ENCODE measurements at regions not wholly inside any gene's neighbourhood (a gene's known extent, or its start where the extent isn't known, plus 50 kb on each side); places are given as distances from the start of the nearest gene placed in this dataset.

DNA sequence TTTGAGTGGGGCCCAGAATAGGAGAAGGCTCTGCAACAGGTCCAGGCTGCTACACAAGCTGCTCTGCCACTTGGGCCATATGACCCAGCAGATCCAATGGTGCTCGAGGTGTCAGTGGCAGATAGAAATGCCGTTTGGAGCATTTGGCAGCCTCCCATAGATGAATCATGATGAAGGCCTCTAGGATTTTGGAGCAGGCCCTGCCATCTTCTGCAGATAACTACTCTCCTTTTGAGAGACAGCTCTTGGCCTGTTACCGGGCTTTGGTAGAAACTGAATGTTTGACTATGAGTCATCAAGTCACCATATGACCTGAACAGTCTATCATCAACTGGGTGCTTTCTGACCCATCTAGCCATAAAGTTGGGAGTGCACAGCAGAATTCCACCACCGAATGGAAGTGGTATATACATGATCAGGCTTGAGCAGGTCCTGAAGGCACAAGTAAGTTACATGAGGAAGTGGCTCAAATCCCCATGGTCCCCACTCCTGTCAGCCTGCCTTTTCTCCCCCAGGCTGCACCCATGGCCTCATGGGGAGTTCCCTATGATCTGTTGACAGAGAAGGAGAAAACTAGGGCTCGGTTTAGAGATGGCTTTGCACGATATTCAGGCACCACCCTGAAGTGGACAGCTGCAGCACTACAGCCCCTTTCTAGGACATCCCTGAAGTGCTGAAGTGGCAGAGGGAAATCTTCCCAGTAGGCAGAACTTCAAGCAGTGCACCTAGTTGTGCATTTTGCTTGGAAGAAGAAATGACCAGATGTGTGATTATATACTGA lies 971.4 kb downstream of the MCTP2 start:
- TF ChIP-seq TAF1 (IDR thresholded peaks at IDR 0.05; ENCODE audit: low read depth, low read length) (no peak), POLR2AphosphoS5 (IDR thresholded peaks at IDR 0.05; ENCODE audit: low read depth, low read length) (no peak), POLR2A (IDR thresholded peaks at IDR 0.05; ENCODE audit: low read depth, low read length) (no peak), PAX5 (IDR thresholded peaks at IDR 0.05; ENCODE audit: insufficient read depth, low read length, severe bottlenecking) (no peak), SPI1 (IDR thresholded peaks at IDR 0.05; ENCODE audit: low read depth, low read length) (no peak), POU2F2 (IDR thresholded peaks at IDR 0.05; ENCODE audit: low read depth, low read length) (no peak)

Measured in GM12891 (cell line).